Endodermal cell (in vitro differentiated cells): ENCODE measurements at regions not wholly inside any gene's neighbourhood (a gene's known extent, or its start where the extent isn't known, plus 50 kb on each side); places are given as distances from the start of the nearest gene placed in this dataset.
A peak's percentile ranks its signal among the peaks of the same experiment; 100 is the strongest.

ENCODE experiments used
- DNase-seq: peaks from one replicate; pipeline ENCODE4 v3.0.0-alpha.2; 2017
- H3K27ac ChIP-seq: 2 replicates; pipeline ENCODE4 v1.5.1; 2013; ENCODE audit warnings: mild to moderate bottlenecking, low read depth, low read length, moderate library complexity
- H3K27me3 ChIP-seq: 2 replicates; pipeline ENCODE4 v1.6.1; 2013; ENCODE audit warnings: mild to moderate bottlenecking, low read length, moderate library complexity; ENCODE audit not compliant: insufficient read depth, control insufficient read depth, poor library complexity, severe bottlenecking
- H3K36me3 ChIP-seq: 2 replicates; pipeline ENCODE4 v1.7.0; 2013; ENCODE audit warnings: mild to moderate bottlenecking, low read length, moderate library complexity; ENCODE audit not compliant: control insufficient read depth, insufficient read depth
- H3K4me1 ChIP-seq: one replicate; pipeline ENCODE4 v1.7.0; 2013; ENCODE audit warnings: low read length; ENCODE audit not compliant: control insufficient read depth, insufficient read depth
- H3K4me3 ChIP-seq: 2 replicates; pipeline ENCODE4 v1.5.1; 2013; ENCODE audit warnings: mild to moderate bottlenecking, low read length, moderate library complexity
- H3K9ac ChIP-seq: 2 replicates; pipeline ENCODE4 v1.6.1; 2013; ENCODE audit warnings: mild to moderate bottlenecking, low read length, moderate library complexity; ENCODE audit not compliant: poor library complexity, severe bottlenecking; ENCODE audit errors: extremely low read depth
- H3K9me3 ChIP-seq: 2 replicates; pipeline ENCODE4 v1.6.1; 2013; ENCODE audit warnings: mild to moderate bottlenecking, low read length, moderate library complexity; ENCODE audit not compliant: control insufficient read depth
- H3K27ac Mint-ChIP-seq: 2 replicates; pipeline ENCODE4 v1.8.0; 2020; ENCODE audit warnings: mixed read lengths
- H3K27me3 Mint-ChIP-seq: 2 replicates; pipeline ENCODE4 v1.8.0; 2021; ENCODE audit warnings: mild to moderate bottlenecking, mixed read lengths; ENCODE audit not compliant: insufficient read depth
- H3K36me3 Mint-ChIP-seq: 2 replicates; pipeline ENCODE4 v1.8.0; 2020; ENCODE audit warnings: low read depth, mixed read lengths
- H3K4me1 Mint-ChIP-seq: 2 replicates; pipeline ENCODE4 v1.8.0; 2020; ENCODE audit warnings: mixed read lengths
- H3K4me3 Mint-ChIP-seq: 2 replicates; pipeline ENCODE4 v1.8.0; 2020; ENCODE audit warnings: mild to moderate bottlenecking, moderate library complexity, mixed read lengths
- H3K9me3 Mint-ChIP-seq: 2 replicates; pipeline ENCODE4 v1.8.0; 2020; ENCODE audit warnings: mild to moderate bottlenecking, mixed read lengths
- WGBS, 2 experiments: methylation state at CpG; one replicate each; pipeline versions ENCODE4 v1.1.5 to v1.1.7; 2013; ENCODE audit warnings: missing lambda C conversion rate in 2 of 2, mixed read lengths in 1 of 2; ENCODE audit not compliant: insufficient coverage in 1 of 2, insufficient read length in 1 of 2; 5-methylcytosine and 5-hydroxymethylcytosine counted together
- TF ChIP-seq, protein P1 (sequence below): fragments of 200-600 bp; sonication (generic); conservative IDR thresholded peaks from 2 replicates; pipeline ENCODE4 v1.5.0; 2021; ENCODE audit warnings: antibody characterized with exemption, mild to moderate bottlenecking

DNA sequence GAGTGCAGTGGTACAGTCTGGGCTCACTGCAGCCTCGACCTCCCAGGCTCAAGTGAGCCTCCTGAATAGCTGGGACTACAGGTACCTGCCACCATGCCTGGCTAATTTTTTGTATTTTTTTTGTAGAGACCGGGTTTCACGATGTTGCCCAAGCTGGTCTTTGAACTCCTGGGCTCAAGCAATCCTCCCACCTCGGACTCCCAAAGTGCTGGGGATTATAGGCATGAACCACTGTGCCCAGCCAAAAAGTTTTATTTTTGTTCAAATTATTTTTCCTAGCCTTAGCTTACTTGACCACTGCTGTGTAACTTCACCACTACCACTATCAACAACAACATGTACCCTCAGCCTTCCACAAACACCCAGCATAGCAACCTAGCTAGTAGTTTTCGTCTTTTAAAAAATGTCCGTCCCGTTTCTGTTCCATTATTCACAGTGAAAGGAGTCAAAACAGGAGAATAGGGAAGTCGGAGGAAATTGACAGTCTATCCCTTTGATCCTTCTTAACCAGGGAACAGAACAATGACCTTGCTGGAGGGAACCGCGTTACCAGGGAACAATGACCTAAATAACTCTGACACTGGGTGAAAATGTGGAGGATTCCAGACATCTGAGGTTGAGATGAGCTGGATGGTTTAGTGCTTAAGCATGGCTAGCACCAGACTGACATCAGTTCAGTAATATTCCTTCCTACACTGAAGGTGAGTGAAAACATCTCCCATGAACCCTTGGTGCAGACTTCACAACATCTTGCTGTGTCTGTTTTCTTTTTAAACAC, 69.2 kb upstream of the ARL4C start:
- peak overlapping the region; percentile 76 for H3K27ac ChIP-seq
- no peaks in the 10 kb centered on the region for H3K4me1 ChIP-seq
- H3K9me3 Mint-ChIP-seq = peaks cover 10% of the 10 kb centered on the region
- H3K4me3 Mint-ChIP-seq = no peak overlapping the region
- peaks cover 2% of the 10 kb centered on the region for H3K36me3 Mint-ChIP-seq
- no peak for DNase-seq
- peaks cover 5% of the 10 kb centered on the region for H3K4me1 Mint-ChIP-seq
- 66 to 72% methylated on average over 5 to 9 of the region's 10 CpGs for WGBS, 2 experiments
- no peaks in the 10 kb centered on the region for H3K36me3 ChIP-seq
- H3K27me3 ChIP-seq = no peaks in the 10 kb centered on the region
- peaks cover 7% of the 10 kb centered on the region for H3K9me3 ChIP-seq
- no peak overlapping the region for H3K4me3 ChIP-seq
- H3K27ac Mint-ChIP-seq = no peak overlapping the region
- no peaks in the 10 kb centered on the region for H3K27me3 Mint-ChIP-seq
- TF ChIP-seq, protein P1, sequence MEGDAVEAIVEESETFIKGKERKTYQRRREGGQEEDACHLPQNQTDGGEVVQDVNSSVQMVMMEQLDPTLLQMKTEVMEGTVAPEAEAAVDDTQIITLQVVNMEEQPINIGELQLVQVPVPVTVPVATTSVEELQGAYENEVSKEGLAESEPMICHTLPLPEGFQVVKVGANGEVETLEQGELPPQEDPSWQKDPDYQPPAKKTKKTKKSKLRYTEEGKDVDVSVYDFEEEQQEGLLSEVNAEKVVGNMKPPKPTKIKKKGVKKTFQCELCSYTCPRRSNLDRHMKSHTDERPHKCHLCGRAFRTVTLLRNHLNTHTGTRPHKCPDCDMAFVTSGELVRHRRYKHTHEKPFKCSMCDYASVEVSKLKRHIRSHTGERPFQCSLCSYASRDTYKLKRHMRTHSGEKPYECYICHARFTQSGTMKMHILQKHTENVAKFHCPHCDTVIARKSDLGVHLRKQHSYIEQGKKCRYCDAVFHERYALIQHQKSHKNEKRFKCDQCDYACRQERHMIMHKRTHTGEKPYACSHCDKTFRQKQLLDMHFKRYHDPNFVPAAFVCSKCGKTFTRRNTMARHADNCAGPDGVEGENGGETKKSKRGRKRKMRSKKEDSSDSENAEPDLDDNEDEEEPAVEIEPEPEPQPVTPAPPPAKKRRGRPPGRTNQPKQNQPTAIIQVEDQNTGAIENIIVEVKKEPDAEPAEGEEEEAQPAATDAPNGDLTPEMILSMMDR = no peak
- no peak overlapping the region for H3K9ac ChIP-seq

DNA sequence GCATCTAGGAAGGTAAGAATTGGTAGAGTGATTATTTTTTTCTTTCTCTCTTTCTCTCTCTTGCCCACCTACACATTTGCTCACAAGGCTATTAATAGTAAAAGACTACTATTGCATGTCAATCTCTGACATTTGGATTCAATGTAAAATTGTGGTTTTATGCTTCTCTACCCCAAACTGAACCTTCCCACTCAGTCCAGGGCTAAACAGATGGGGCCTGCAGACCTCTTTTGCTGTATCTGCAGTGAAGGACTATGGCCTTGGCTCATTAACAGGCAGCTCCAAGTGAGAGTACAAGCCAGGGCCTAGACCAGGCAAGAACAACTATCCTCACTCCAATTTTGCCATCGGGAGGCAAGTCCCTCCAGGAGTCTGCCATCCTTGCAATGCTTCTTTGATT, 68.3 kb upstream of the ARL4C start:
- Histone ChIP-seq H3K27me3 (no peaks in the 10 kb centered on the region), H3K4me3 (no peak overlapping the region), H3K27ac (peak overlapping the region; percentile 47), H3K36me3 (no peaks in the 10 kb centered on the region), H3K9me3 (peaks cover 7% of the 10 kb centered on the region), H3K9ac (no peak overlapping the region), H3K4me1 (no peaks in the 10 kb centered on the region)
- 82% methylated on average over 1 of the region's 1 CpG; no CpG with 5 or more reads in 1 of the 2 experiments for WGBS, 2 experiments
- Mint-ChIP-seq H3K27me3 (no peaks in the 10 kb centered on the region), H3K4me1 (peaks cover 5% of the 10 kb centered on the region), H3K9me3 (peaks cover 16% of the 10 kb centered on the region), H3K4me3 (no peak overlapping the region), H3K36me3 (peaks cover 2% of the 10 kb centered on the region), H3K27ac (no peak overlapping the region)
- DNase-seq = no peak
- TF ChIP-seq, protein P1 = no peak

GRCh38 chr2:234564699-234565098, 67.8 kb upstream of the ARL4C start:
- H3K36me3 Mint-ChIP-seq = peaks cover 2% of the 10 kb centered on the region
- H3K9me3 Mint-ChIP-seq = peaks cover 16% of the 10 kb centered on the region
- Histone ChIP-seq H3K4me1 (no peaks in the 10 kb centered on the region), H3K27me3 (no peaks in the 10 kb centered on the region), H3K36me3 (no peaks in the 10 kb centered on the region), H3K9ac (no peak overlapping the region), H3K27ac (peak overlapping the region; percentile 13), H3K9me3 (peaks cover 7% of the 10 kb centered on the region), H3K4me3 (no peak overlapping the region)
- no peak overlapping the region for H3K4me3 Mint-ChIP-seq
- no peaks in the 10 kb centered on the region for H3K27me3 Mint-ChIP-seq
- peaks cover 5% of the 10 kb centered on the region for H3K4me1 Mint-ChIP-seq
- TF ChIP-seq, protein P1 = no peak
- H3K27ac Mint-ChIP-seq = no peak overlapping the region
- WGBS, 2 experiments = 83 to 86% methylated on average over 1 to 2 of the region's 2 CpGs
- DNase-seq = no peak
